ENCODE measurements at regions not wholly inside any gene's neighbourhood (a gene's known extent, or its start where the extent isn't known, plus 50 kb on each side); places are given as distances from the start of the nearest gene placed in this dataset.

GRCh38 chr19:16019691-16020448 lies 56.4 kb upstream of the TPM4 start:
- Histone ChIP-seq H3K27ac (ENCODE audit: low read length) (no peak overlapping the region), H3F3A (ENCODE audit: low read length, unreplicated experiment) (no peaks in the 10 kb centered on the region), H4K20me1 (ENCODE audit: low read length) (no peaks in the 10 kb centered on the region), H3K4me3 (ENCODE audit: low read length) (no peak overlapping the region), H2AFZ (ENCODE audit: low read length) (no peak overlapping the region), H3K9me2 (replicated peaks; ENCODE audit: low read length) (no peaks in the 10 kb centered on the region), H3K4me1 (ENCODE audit: insufficient read depth, low read length) (no peaks in the 10 kb centered on the region), H3K9ac (ENCODE audit: low read length) (no peak overlapping the region), H3K4me2 (ENCODE audit: low read length) (no peak overlapping the region), H3K9me3 (ENCODE audit: low read length) (no peaks in the 10 kb centered on the region), H3K79me2 (ENCODE audit: low read length) (no peaks in the 10 kb centered on the region), H3K36me3 (ENCODE audit: low read depth, low read length) (no peaks in the 10 kb centered on the region), H3K27me3 (ENCODE audit: low read length) (no peaks in the 10 kb centered on the region)
- intact Hi-C loops (cut with micrococcal nuclease), result loop anchor here (10.0 kb wide), 1 partner anchor 395 kb away; no protein-coding TSS in a partner anchor
- ATAC-seq (no peak), DNase-seq (no peak)
- CTCF ChIA-PET, result no interaction called here
- TF ChIP-seq EZH2phosphoT487 (IDR thresholded peaks at IDR 0.05; ENCODE audit: borderline replicate concordance, low read length) (no peak), EZH2 (IDR thresholded peaks at IDR 0.05; ENCODE audit: low read length, unreplicated experiment) (no peak)
- TF ChIP-seq, protein P1, sequence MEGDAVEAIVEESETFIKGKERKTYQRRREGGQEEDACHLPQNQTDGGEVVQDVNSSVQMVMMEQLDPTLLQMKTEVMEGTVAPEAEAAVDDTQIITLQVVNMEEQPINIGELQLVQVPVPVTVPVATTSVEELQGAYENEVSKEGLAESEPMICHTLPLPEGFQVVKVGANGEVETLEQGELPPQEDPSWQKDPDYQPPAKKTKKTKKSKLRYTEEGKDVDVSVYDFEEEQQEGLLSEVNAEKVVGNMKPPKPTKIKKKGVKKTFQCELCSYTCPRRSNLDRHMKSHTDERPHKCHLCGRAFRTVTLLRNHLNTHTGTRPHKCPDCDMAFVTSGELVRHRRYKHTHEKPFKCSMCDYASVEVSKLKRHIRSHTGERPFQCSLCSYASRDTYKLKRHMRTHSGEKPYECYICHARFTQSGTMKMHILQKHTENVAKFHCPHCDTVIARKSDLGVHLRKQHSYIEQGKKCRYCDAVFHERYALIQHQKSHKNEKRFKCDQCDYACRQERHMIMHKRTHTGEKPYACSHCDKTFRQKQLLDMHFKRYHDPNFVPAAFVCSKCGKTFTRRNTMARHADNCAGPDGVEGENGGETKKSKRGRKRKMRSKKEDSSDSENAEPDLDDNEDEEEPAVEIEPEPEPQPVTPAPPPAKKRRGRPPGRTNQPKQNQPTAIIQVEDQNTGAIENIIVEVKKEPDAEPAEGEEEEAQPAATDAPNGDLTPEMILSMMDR (conservative IDR thresholded peaks at IDR 0.05; ENCODE audit: low read depth, low read length), result no peak
- POLR2A ChIA-PET (ENCODE audit: unreplicated experiment), result no interaction called here
- no TSS peak for BruUV-seq (replicated peaks)

GRCh38 chr19:16021796-16022195 lies 54.5 kb upstream of the TPM4 start:
- Histone ChIP-seq H4K20me1 (ENCODE audit: low read length) (no peaks in the 10 kb centered on the region), H2AFZ (ENCODE audit: low read length) (no peak overlapping the region), H3K4me1 (ENCODE audit: insufficient read depth, low read length) (no peaks in the 10 kb centered on the region), H3K9me3 (ENCODE audit: low read length) (no peaks in the 10 kb centered on the region), H3K27me3 (ENCODE audit: low read length) (no peaks in the 10 kb centered on the region), H3F3A (ENCODE audit: low read length, unreplicated experiment) (no peaks in the 10 kb centered on the region), H3K9me2 (replicated peaks; ENCODE audit: low read length) (no peaks in the 10 kb centered on the region), H3K4me2 (ENCODE audit: low read length) (no peak overlapping the region), H3K9ac (ENCODE audit: low read length) (no peak overlapping the region), H3K79me2 (ENCODE audit: low read length) (no peaks in the 10 kb centered on the region), H3K27ac (ENCODE audit: low read length) (no peak overlapping the region), H3K4me3 (ENCODE audit: low read length) (no peak overlapping the region), H3K36me3 (ENCODE audit: low read depth, low read length) (no peaks in the 10 kb centered on the region)
- DNase-seq (no peak), ATAC-seq (no peak)
- TF ChIP-seq, protein P1 (conservative IDR thresholded peaks at IDR 0.05; ENCODE audit: low read depth, low read length), result no peak
- TF ChIP-seq EZH2 (IDR thresholded peaks at IDR 0.05; ENCODE audit: low read length, unreplicated experiment) (no peak), EZH2phosphoT487 (IDR thresholded peaks at IDR 0.05; ENCODE audit: borderline replicate concordance, low read length) (no peak)
- CTCF ChIA-PET, result interaction anchor here (0.6 to 0.7 kb wide), 2 partner anchors 68 to 398 kb away, joined by 3 to 7 read pairs; no protein-coding TSS in a partner anchor
- intact Hi-C loops (cut with micrococcal nuclease), result loop anchor here (10.0 kb wide), 1 partner anchor 397 kb away; no protein-coding TSS in a partner anchor
- POLR2A ChIA-PET (ENCODE audit: unreplicated experiment), result no interaction called here
- BruUV-seq (replicated peaks), result no TSS peak

DNA sequence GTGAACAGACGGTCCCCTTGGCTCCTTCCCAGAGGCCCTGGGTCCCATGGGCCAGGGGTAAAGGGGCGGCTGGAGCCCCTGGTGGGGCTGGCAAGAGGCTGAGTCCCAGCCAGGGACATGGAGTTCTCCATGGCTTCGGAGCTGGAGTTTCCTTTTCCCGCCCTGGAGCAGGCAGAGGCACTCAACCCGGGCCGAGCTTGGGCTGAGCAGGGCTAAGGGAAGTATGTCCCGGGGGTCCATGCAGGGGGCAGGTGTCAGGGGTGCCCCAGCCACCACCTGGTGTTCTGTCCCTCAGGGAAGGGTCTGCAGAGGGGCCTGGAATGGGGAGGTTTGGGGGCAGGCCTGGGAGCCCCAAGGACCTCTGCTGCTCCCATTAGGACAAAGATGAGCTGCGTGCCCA lies 54.0 kb upstream of the TPM4 start:
- Histone ChIP-seq H3K4me1 (ENCODE audit: insufficient read depth, low read length) (no peaks in the 10 kb centered on the region), H3K36me3 (ENCODE audit: low read depth, low read length) (no peaks in the 10 kb centered on the region), H3K4me2 (ENCODE audit: low read length) (no peak overlapping the region), H3K79me2 (ENCODE audit: low read length) (no peaks in the 10 kb centered on the region), H3K4me3 (ENCODE audit: low read length) (no peak overlapping the region), H3K9me2 (replicated peaks; ENCODE audit: low read length) (no peaks in the 10 kb centered on the region), H3K27me3 (ENCODE audit: low read length) (no peaks in the 10 kb centered on the region), H3K9me3 (ENCODE audit: low read length) (no peaks in the 10 kb centered on the region), H3K27ac (ENCODE audit: low read length) (no peak overlapping the region), H2AFZ (ENCODE audit: low read length) (no peak overlapping the region), H3F3A (ENCODE audit: low read length, unreplicated experiment) (no peaks in the 10 kb centered on the region), H3K9ac (ENCODE audit: low read length) (no peak overlapping the region), H4K20me1 (ENCODE audit: low read length) (no peaks in the 10 kb centered on the region)
- ATAC-seq, result no peak
- POLR2A ChIA-PET (ENCODE audit: unreplicated experiment), result no interaction called here
- BruUV-seq (replicated peaks), result no TSS peak
- intact Hi-C loops (cut with micrococcal nuclease), result loop anchor here (10.0 kb wide), 1 partner anchor 397 kb away; no protein-coding TSS in a partner anchor
- TF ChIP-seq, protein P1 (conservative IDR thresholded peaks at IDR 0.05; ENCODE audit: low read depth, low read length), result no peak
- TF ChIP-seq EZH2 (IDR thresholded peaks at IDR 0.05; ENCODE audit: low read length, unreplicated experiment), result no peak
- no peak for TF ChIP-seq EZH2phosphoT487 (IDR thresholded peaks at IDR 0.05; ENCODE audit: borderline replicate concordance, low read length)
- no peak for DNase-seq
- CTCF ChIA-PET, result interaction anchor here (0.6 to 0.7 kb wide), 2 partner anchors 69 to 399 kb away, joined by 3 to 7 read pairs; no protein-coding TSS in a partner anchor
